ENCODE measurements at regions not wholly inside any gene's neighbourhood (a gene's known extent, or its start where the extent isn't known, plus 50 kb on each side); places are given as distances from the start of the nearest gene placed in this dataset.

GRCh38 chr7:95718577-95719410 is 53.6 kb upstream of the DYNC1I1 start:
- no peaks in the 10 kb centered on the region for H3K27me3 ChIP-seq (ENCODE audit: insufficient read depth, low read length)
- H3K27ac ChIP-seq (ENCODE audit: low read depth, low read length), result no peak overlapping the region
- H3K36me3 ChIP-seq (ENCODE audit: insufficient read depth, low read length), result no peaks in the 10 kb centered on the region
- peak overlapping the region; percentile 8 for H2AFZ ChIP-seq (ENCODE audit: low read length, unreplicated experiment)
- H3K79me2 ChIP-seq (ENCODE audit: control insufficient read depth, insufficient read depth, low read length, unreplicated experiment), result no peaks in the 10 kb centered on the region
- no peaks in the 10 kb centered on the region for H3K4me1 ChIP-seq (ENCODE audit: control insufficient read depth, insufficient read depth, low read length, unreplicated experiment)
- H3K4me3 ChIP-seq (ENCODE audit: low read depth, low read length), result no peak overlapping the region

GRCh38 chr7:95716357-95717122 is 55.8 kb upstream of the DYNC1I1 start:
- Histone ChIP-seq H2AFZ (ENCODE audit: low read length, unreplicated experiment) (peak overlapping the region; percentile 7), H3K4me1 (ENCODE audit: control insufficient read depth, insufficient read depth, low read length, unreplicated experiment) (no peaks in the 10 kb centered on the region)

GRCh38 chr7:95715274-95715673 is 57.1 kb upstream of the DYNC1I1 start:
- Histone ChIP-seq H3K4me3 (ENCODE audit: low read depth, low read length) (no peak overlapping the region), H2AFZ (ENCODE audit: low read length, unreplicated experiment) (no peak overlapping the region), H3K27ac (ENCODE audit: low read depth, low read length) (no peak overlapping the region), H3K79me2 (ENCODE audit: control insufficient read depth, insufficient read depth, low read length, unreplicated experiment) (no peaks in the 10 kb centered on the region), H3K36me3 (ENCODE audit: insufficient read depth, low read length) (no peaks in the 10 kb centered on the region), H3K4me1 (ENCODE audit: control insufficient read depth, insufficient read depth, low read length, unreplicated experiment) (no peaks in the 10 kb centered on the region), H3K27me3 (ENCODE audit: insufficient read depth, low read length) (no peaks in the 10 kb centered on the region)

More at GRCh38 chr7:95716357-95717122, 55.8 kb upstream of the DYNC1I1 start:
- H3K27me3 ChIP-seq (ENCODE audit: insufficient read depth, low read length), result no peaks in the 10 kb centered on the region
- no peak overlapping the region for H3K4me3 ChIP-seq (ENCODE audit: low read depth, low read length)
- no peak overlapping the region for H3K27ac ChIP-seq (ENCODE audit: low read depth, low read length)
- no peaks in the 10 kb centered on the region for H3K36me3 ChIP-seq (ENCODE audit: insufficient read depth, low read length)
- no peaks in the 10 kb centered on the region for H3K79me2 ChIP-seq (ENCODE audit: control insufficient read depth, insufficient read depth, low read length, unreplicated experiment)

GRCh38 chr7:95710711-95711110 is 61.6 kb upstream of the DYNC1I1 start:
- H3K27ac ChIP-seq (ENCODE audit: low read depth, low read length), result no peak overlapping the region
- no peak overlapping the region for H3K4me3 ChIP-seq (ENCODE audit: low read depth, low read length)
- no peaks in the 10 kb centered on the region for H3K36me3 ChIP-seq (ENCODE audit: insufficient read depth, low read length)
- H3K79me2 ChIP-seq (ENCODE audit: control insufficient read depth, insufficient read depth, low read length, unreplicated experiment), result no peaks in the 10 kb centered on the region
- no peaks in the 10 kb centered on the region for H3K4me1 ChIP-seq (ENCODE audit: control insufficient read depth, insufficient read depth, low read length, unreplicated experiment)
- no peaks in the 10 kb centered on the region for H3K27me3 ChIP-seq (ENCODE audit: insufficient read depth, low read length)
- no peak overlapping the region for H2AFZ ChIP-seq (ENCODE audit: low read length, unreplicated experiment)

GRCh38 chr7:95700917-95701316 is 71.4 kb upstream of the DYNC1I1 start:
- no peaks in the 10 kb centered on the region for H3K79me2 ChIP-seq (ENCODE audit: control insufficient read depth, insufficient read depth, low read length, unreplicated experiment)
- H3K27ac ChIP-seq (ENCODE audit: low read depth, low read length), result no peak overlapping the region
- peaks cover 4% of the 10 kb centered on the region; the same call in 1 of the 2 replicates for H3K27me3 ChIP-seq (ENCODE audit: insufficient read depth, low read length)
- H3K4me1 ChIP-seq (ENCODE audit: control insufficient read depth, insufficient read depth, low read length, unreplicated experiment), result no peaks in the 10 kb centered on the region
- no peak overlapping the region for H3K4me3 ChIP-seq (ENCODE audit: low read depth, low read length)
- no peak overlapping the region for H2AFZ ChIP-seq (ENCODE audit: low read length, unreplicated experiment)
- H3K36me3 ChIP-seq (ENCODE audit: insufficient read depth, low read length), result no peaks in the 10 kb centered on the region

GRCh38 chr7:95694334-95694733 is 78.0 kb upstream of the DYNC1I1 start:
- Histone ChIP-seq H3K79me2 (ENCODE audit: control insufficient read depth, insufficient read depth, low read length, unreplicated experiment) (no peaks in the 10 kb centered on the region), H3K4me3 (ENCODE audit: low read depth, low read length) (no peak overlapping the region), H3K27me3 (ENCODE audit: insufficient read depth, low read length) (no peaks in the 10 kb centered on the region), H2AFZ (ENCODE audit: low read length, unreplicated experiment) (no peak overlapping the region), H3K4me1 (ENCODE audit: control insufficient read depth, insufficient read depth, low read length, unreplicated experiment) (peaks cover 6% of the 10 kb centered on the region), H3K36me3 (ENCODE audit: insufficient read depth, low read length) (no peaks in the 10 kb centered on the region), H3K27ac (ENCODE audit: low read depth, low read length) (no peak overlapping the region)

GRCh38 chr7:95693551-95694333 is 78.6 kb upstream of the DYNC1I1 start:
- Histone ChIP-seq H3K27ac (ENCODE audit: low read depth, low read length) (no peak overlapping the region), H3K36me3 (ENCODE audit: insufficient read depth, low read length) (no peaks in the 10 kb centered on the region), H2AFZ (ENCODE audit: low read length, unreplicated experiment) (no peak overlapping the region), H3K27me3 (ENCODE audit: insufficient read depth, low read length) (no peaks in the 10 kb centered on the region), H3K79me2 (ENCODE audit: control insufficient read depth, insufficient read depth, low read length, unreplicated experiment) (no peaks in the 10 kb centered on the region), H3K4me3 (ENCODE audit: low read depth, low read length) (no peak overlapping the region), H3K4me1 (ENCODE audit: control insufficient read depth, insufficient read depth, low read length, unreplicated experiment) (peaks cover 10% of the 10 kb centered on the region)

- no peak overlapping the region for H2AFZ ChIP-seq (ENCODE audit: low read length, unreplicated experiment)
- no peak overlapping the region for H3K4me3 ChIP-seq (ENCODE audit: low read depth, low read length)
- no peak overlapping the region for H3K27ac ChIP-seq (ENCODE audit: low read depth, low read length)
- H3K4me1 ChIP-seq (ENCODE audit: control insufficient read depth, insufficient read depth, low read length, unreplicated experiment), result peaks cover 10% of the 10 kb centered on the region
- no peaks in the 10 kb centered on the region for H3K36me3 ChIP-seq (ENCODE audit: insufficient read depth, low read length)
- no peaks in the 10 kb centered on the region for H3K27me3 ChIP-seq (ENCODE audit: insufficient read depth, low read length)
- H3K79me2 ChIP-seq (ENCODE audit: control insufficient read depth, insufficient read depth, low read length, unreplicated experiment), result no peaks in the 10 kb centered on the region
These were observed 80.9 kb upstream of the DYNC1I1 start for GRCh38 chr7:95691464-95691863.

GRCh38 chr7:95690367-95690947 is 81.9 kb upstream of the DYNC1I1 start:
- Histone ChIP-seq H3K27me3 (ENCODE audit: insufficient read depth, low read length) (no peaks in the 10 kb centered on the region), H3K79me2 (ENCODE audit: control insufficient read depth, insufficient read depth, low read length, unreplicated experiment) (no peaks in the 10 kb centered on the region), H3K36me3 (ENCODE audit: insufficient read depth, low read length) (no peaks in the 10 kb centered on the region), H2AFZ (ENCODE audit: low read length, unreplicated experiment) (peak overlapping the region; percentile 84), H3K4me1 (ENCODE audit: control insufficient read depth, insufficient read depth, low read length, unreplicated experiment) (peaks cover 10% of the 10 kb centered on the region), H3K27ac (ENCODE audit: low read depth, low read length) (no peak overlapping the region), H3K4me3 (ENCODE audit: low read depth, low read length) (peak overlapping the region; percentile 47)

GRCh38 chr7:95688931-95689495 is 83.3 kb upstream of the DYNC1I1 start:
- H2AFZ ChIP-seq (ENCODE audit: low read length, unreplicated experiment), result peak overlapping the region; percentile 14
- peaks cover 10% of the 10 kb centered on the region for H3K4me1 ChIP-seq (ENCODE audit: control insufficient read depth, insufficient read depth, low read length, unreplicated experiment)
- no peaks in the 10 kb centered on the region for H3K27me3 ChIP-seq (ENCODE audit: insufficient read depth, low read length)
- no peaks in the 10 kb centered on the region for H3K36me3 ChIP-seq (ENCODE audit: insufficient read depth, low read length)
- H3K27ac ChIP-seq (ENCODE audit: low read depth, low read length), result no peak overlapping the region
- no peaks in the 10 kb centered on the region for H3K79me2 ChIP-seq (ENCODE audit: control insufficient read depth, insufficient read depth, low read length, unreplicated experiment)
- H3K4me3 ChIP-seq (ENCODE audit: low read depth, low read length), result no peak overlapping the region
